ENCODE measurements at regions not wholly inside any gene's neighbourhood (a gene's known extent, or its start where the extent isn't known, plus 50 kb on each side); places are given as distances from the start of the nearest gene placed in this dataset.
"Not testable (repeated sequence)": the region's sequence is repeated elsewhere in the genome, so short reads cannot be mapped to it uniquely, and the experiment has no call there.

DNA sequence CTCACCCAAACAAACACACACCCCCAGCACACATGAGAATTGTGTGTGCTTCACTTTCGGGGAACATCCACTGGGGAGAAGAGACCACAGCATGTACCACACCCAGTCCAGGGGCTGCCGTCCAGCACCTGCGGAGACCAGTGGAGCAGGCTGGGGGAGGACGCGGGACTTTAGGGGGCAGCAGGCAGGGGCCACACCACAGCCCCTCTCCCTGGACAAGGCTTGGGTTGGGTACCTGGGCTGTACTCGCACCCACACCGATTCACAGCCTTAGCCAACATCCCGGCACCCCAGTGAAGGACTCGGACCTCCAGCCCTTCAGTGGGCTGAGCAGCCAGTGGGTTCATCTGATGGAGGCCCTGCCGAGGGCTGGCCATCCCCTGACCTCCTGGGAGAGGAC, 63.3 kb downstream of the RBFOX3 start:
- peaks cover 16% of the 10 kb centered on the region for H3K4me1 ChIP-seq
- WGBS (ENCODE audit: missing lambda C conversion rate) = 89% methylated on average over 9 of the region's 10 CpGs
- no peak for FAIRE-seq
- H3K27ac ChIP-seq = no peak overlapping the region
- H3K4me3 ChIP-seq = no peak overlapping the region
- DNase-seq (ENCODE audit: low read depth in 1 of 2, low spot score in 1 of 2) = no peak
- TF ChIP-seq TFCP2L1 (CRISPR knock-in tag; IDR thresholded peaks at IDR 0.05) = no peak
- TF ChIP-seq RFX5 (IDR thresholded peaks at IDR 0.05) = no peak
- TF ChIP-seq, protein P1, sequence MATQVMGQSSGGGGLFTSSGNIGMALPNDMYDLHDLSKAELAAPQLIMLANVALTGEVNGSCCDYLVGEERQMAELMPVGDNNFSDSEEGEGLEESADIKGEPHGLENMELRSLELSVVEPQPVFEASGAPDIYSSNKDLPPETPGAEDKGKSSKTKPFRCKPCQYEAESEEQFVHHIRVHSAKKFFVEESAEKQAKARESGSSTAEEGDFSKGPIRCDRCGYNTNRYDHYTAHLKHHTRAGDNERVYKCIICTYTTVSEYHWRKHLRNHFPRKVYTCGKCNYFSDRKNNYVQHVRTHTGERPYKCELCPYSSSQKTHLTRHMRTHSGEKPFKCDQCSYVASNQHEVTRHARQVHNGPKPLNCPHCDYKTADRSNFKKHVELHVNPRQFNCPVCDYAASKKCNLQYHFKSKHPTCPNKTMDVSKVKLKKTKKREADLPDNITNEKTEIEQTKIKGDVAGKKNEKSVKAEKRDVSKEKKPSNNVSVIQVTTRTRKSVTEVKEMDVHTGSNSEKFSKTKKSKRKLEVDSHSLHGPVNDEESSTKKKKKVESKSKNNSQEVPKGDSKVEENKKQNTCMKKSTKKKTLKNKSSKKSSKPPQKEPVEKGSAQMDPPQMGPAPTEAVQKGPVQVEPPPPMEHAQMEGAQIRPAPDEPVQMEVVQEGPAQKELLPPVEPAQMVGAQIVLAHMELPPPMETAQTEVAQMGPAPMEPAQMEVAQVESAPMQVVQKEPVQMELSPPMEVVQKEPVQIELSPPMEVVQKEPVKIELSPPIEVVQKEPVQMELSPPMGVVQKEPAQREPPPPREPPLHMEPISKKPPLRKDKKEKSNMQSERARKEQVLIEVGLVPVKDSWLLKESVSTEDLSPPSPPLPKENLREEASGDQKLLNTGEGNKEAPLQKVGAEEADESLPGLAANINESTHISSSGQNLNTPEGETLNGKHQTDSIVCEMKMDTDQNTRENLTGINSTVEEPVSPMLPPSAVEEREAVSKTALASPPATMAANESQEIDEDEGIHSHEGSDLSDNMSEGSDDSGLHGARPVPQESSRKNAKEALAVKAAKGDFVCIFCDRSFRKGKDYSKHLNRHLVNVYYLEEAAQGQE (IDR thresholded peaks at IDR 0.05) = no peak
- TF ChIP-seq ZSCAN20 (CRISPR knock-in tag; IDR thresholded peaks at IDR 0.05) = no peak
- POLR2A ChIA-PET = no interaction called here
- no peak for ATAC-seq
- H3K4me2 ChIP-seq = no peak overlapping the region
- CTCF ChIA-PET = interaction anchor here (1.1 to 1.9 kb wide), 2 partner anchors 9 to 10 kb away, joined by 4 to 5 read pairs; no protein-coding TSS in a partner anchor
- peaks cover 9% of the 10 kb centered on the region; the same call in 2 of the 3 replicates for H3K9me3 ChIP-seq

DNA sequence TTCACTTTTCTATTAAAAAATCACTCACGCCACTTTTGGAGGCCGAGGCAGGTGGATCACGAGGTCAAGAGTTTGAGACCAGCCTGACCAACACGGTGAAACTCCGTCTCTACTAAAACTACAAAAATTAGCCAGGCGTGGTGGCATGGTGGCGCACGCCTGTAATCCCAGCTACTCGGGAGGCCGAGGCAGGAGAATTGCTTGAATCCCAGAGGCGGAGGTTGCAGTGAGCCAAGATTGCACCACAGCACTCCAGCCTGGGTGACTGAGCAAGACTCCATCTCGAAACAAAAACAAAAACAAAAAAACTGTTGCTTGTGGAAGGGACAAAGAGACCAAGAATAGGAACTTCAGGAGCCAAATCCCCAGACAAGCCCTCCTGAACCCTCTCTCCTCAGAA, 63.7 kb downstream of the RBFOX3 start:
- CTCF ChIA-PET = interaction anchor here (0.7 kb wide), 1 partner anchor 772 kb away, joined by 3 read pairs; no protein-coding TSS in a partner anchor
- POLR2A ChIA-PET = not testable (repeated sequence)

DNA sequence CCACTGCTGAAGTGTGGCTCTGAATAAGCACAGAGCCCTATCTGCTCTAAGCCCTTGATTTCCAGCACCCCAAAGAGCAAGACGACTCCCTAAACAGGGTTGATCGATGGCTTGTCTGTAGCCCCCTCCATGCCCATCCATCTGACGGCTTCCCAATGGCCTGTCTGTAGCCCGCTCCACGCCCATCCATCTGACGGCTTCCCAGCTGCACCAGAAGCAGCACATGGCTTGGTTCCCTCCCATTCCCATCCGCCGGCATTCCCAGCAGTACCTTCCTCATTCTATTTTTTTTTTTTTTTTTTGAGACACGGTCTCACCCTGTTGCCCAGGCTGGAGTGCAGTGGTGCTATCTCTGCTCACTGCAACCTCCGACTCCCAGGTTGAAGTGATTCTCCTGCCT, 64.5 kb downstream of the RBFOX3 start:
- no peaks in the 10 kb centered on the region for H3K9me3 ChIP-seq
- no peak for ATAC-seq
- no peak for DNase-seq (ENCODE audit: low read depth in 1 of 2, low spot score in 1 of 2)
- peaks cover 16% of the 10 kb centered on the region for H3K4me1 ChIP-seq
- FAIRE-seq = no peak
- CTCF ChIA-PET = interaction anchor here (0.7 kb wide), 2 partner anchors 153 to 772 kb away, joined by 3 to 4 read pairs; no protein-coding TSS in a partner anchor
- POLR2A ChIA-PET = no interaction called here
- no peak overlapping the region for H3K4me3 ChIP-seq
- 87% methylated on average over 10 of the region's 10 CpGs for WGBS (ENCODE audit: missing lambda C conversion rate)
- H3K27ac ChIP-seq = no peak overlapping the region
- H3K4me2 ChIP-seq = no peak overlapping the region
- TF ChIP-seq FOSL2 (IDR thresholded peaks at IDR 0.05) = no peak
- no peak for TF ChIP-seq FOSL2 (CRISPR knock-in tag; IDR thresholded peaks at IDR 0.05)
- no peak for TF ChIP-seq HOXA7 (CRISPR knock-in tag; IDR thresholded peaks at IDR 0.05)
- no peak for TF ChIP-seq PHF8 (IDR thresholded peaks at IDR 0.05; ENCODE audit: borderline replicate concordance, low read depth)
- TF ChIP-seq CBX8 (IDR thresholded peaks at IDR 0.05) = no peak
- TF ChIP-seq RCOR1 (IDR thresholded peaks at IDR 0.05; ENCODE audit: low read depth, low read length) = no peak
- TF ChIP-seq FOSB (CRISPR knock-in tag; IDR thresholded peaks at IDR 0.05) = no peak
- TF ChIP-seq, protein P1 (IDR thresholded peaks at IDR 0.05) = no peak
- TF ChIP-seq, protein P2, sequence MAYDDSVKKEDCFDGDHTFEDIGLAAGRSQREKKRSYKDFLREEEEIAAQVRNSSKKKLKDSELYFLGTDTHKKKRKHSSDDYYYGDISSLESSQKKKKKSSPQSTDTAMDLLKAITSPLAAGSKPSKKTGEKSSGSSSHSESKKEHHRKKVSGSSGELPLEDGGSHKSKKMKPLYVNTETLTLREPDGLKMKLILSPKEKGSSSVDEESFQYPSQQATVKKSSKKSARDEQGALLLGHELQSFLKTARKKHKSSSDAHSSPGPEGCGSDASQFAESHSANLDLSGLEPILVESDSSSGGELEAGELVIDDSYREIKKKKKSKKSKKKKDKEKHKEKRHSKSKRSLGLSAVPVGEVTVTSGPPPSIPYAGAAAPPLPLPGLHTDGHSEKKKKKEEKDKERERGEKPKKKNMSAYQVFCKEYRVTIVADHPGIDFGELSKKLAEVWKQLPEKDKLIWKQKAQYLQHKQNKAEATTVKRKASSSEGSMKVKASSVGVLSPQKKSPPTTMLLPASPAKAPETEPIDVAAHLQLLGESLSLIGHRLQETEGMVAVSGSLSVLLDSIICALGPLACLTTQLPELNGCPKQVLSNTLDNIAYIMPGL (CRISPR knock-in tag; IDR thresholded peaks at IDR 0.05; ENCODE audit: borderline replicate concordance) = no peak
- no peak for TF ChIP-seq HDAC2 (IDR thresholded peaks at IDR 0.05)
- no peak for TF ChIP-seq CHD4 (IDR thresholded peaks at IDR 0.05; ENCODE audit: borderline replicate concordance)
- TF ChIP-seq SREBF2 (IDR thresholded peaks at IDR 0.05) = no peak
- no peak for TF ChIP-seq ZFP36 (IDR thresholded peaks at IDR 0.05; ENCODE audit: borderline replicate concordance, partially characterized antibody)
- TF ChIP-seq ZNF302 (CRISPR knock-in tag; IDR thresholded peaks at IDR 0.05) = no peak
- TF ChIP-seq, protein P3, sequence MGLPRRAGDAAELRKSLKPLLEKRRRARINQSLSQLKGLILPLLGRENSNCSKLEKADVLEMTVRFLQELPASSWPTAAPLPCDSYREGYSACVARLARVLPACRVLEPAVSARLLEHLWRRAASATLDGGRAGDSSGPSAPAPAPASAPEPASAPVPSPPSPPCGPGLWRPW (IDR thresholded peaks at IDR 0.05) = no peak
- TF ChIP-seq POLR2AphosphoS2 (conservative IDR thresholded peaks at IDR 0.05; ENCODE audit: low read length) = no peak

More for the DNA sequence above, 63.7 kb downstream of the RBFOX3 start:
- not testable (repeated sequence) for H3K4me3 ChIP-seq; H3K4me2 ChIP-seq; H3K27ac ChIP-seq; H3K9me3 ChIP-seq; DNase-seq (ENCODE audit: low read depth in 1 of 2, low spot score in 1 of 2); ATAC-seq; FAIRE-seq
- 86% methylated on average over 12 of the region's 12 CpGs for WGBS (ENCODE audit: missing lambda C conversion rate)
- H3K4me1 ChIP-seq = peaks cover 16% of the 10 kb centered on the region

Measured in A549 (cell line).